T-helper 2 cell (primary cell): ENCODE measurements at regions not wholly inside any gene's neighbourhood (a gene's known extent, or its start where the extent isn't known, plus 50 kb on each side); places are given as distances from the start of the nearest gene placed in this dataset.
"Not testable (repeated sequence)": the region's sequence is repeated elsewhere in the genome, so short reads cannot be mapped to it uniquely, and the experiment has no call there.

Experiments used
- DNase-seq, 5 experiments: peaks; one replicate each; pipeline versions ENCODE4 v3.0.0 to v3.0.0-alpha.2; 2012 to 2022

DNA sequence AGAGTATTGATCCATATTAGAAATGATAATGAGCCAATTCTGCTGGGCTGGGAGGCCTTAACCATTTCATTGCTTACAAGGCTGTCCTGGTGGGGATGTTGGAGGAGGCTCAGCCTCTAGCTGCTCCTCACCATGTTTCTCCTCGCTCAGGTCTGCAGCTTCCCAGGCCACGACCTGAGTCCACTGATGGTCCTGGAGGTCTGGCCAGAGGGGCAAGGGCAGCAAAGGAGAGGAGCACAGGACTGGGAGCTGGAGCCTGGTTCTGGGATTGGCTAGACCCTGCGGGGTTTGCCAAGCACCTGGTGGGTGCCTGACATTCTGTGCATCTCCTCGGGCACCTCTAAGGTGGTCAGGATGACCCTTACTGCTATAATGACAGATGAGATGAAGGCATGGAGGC is 92.6 kb downstream of the KIF26A start:
- no peak for DNase-seq

DNA sequence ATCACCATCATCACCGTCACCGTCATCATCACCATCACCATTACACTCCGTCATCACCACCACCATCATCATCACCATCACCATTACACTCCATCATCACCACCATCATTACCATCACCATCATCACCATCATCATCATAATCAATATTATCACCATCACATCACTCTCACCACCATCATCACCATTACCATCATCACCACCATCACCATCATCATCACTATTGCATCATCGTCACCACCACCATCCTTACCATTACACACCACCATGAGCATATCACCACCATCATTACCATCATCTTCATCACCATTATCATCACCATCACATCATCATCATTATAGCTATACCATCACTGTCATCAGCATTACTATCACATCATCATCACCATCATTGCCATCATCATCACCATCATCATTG is 93.7 kb downstream of the KIF26A start:
- no peak for DNase-seq

DNA sequence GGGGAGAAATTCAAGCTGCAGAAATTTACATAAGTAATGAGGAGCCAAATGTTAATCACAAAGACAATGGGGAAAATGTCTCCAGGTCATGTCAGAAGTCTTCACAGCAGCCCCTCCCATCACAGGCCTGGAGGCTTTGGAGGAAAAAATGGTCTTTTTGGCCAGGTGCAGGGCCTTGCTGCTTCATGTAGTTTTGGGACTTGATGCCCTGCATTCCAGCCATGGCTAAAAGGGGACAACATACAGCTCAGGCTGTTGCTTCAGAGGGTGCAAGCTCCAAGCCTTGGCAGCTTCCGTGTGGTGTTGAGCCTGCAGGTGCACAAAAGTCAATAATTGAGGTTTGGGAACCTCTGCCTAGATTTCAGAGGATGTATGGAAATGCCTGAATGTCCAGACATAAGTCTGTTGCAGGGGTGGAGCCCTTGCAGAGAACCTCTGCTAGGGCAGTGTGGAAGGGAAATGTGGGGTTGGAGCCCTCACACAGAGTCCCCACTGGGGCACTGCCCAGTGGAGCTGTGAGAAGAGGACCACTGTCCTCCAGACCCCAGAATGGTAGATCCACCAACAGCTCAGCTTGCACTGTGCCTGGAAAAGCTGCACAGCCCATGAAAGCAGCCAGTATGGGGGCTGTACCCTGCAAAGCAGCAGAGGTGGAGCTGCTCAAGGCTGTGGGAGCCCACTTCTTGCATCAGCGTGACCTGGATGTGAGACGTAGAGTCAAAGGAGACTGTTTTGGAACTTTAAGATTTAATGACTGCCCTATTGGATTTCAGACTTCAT is 95.8 kb downstream of the KIF26A start:
- not testable (repeated sequence) for DNase-seq

DNA sequence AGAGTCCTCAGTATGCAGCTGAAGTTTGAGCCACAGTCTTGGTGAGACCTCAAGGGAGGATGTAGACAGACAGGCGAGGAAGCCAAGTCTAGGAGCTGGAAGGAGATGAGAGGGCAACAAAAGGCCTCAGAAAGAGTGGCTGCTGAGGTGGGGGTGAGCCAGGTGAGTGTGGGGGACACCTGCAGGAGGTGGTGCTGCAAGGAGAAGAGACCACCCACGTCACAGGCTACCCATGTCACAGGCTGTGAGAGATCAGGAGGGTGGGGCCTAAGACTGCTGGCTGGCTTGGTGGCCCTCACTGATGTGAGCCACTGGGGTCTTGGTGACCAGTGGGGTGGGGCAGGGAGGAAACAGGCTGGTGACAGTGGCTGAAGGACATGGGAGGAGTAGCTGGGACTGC is 97.3 kb downstream of the KIF26A start:
- DNase-seq: no peak

DNA sequence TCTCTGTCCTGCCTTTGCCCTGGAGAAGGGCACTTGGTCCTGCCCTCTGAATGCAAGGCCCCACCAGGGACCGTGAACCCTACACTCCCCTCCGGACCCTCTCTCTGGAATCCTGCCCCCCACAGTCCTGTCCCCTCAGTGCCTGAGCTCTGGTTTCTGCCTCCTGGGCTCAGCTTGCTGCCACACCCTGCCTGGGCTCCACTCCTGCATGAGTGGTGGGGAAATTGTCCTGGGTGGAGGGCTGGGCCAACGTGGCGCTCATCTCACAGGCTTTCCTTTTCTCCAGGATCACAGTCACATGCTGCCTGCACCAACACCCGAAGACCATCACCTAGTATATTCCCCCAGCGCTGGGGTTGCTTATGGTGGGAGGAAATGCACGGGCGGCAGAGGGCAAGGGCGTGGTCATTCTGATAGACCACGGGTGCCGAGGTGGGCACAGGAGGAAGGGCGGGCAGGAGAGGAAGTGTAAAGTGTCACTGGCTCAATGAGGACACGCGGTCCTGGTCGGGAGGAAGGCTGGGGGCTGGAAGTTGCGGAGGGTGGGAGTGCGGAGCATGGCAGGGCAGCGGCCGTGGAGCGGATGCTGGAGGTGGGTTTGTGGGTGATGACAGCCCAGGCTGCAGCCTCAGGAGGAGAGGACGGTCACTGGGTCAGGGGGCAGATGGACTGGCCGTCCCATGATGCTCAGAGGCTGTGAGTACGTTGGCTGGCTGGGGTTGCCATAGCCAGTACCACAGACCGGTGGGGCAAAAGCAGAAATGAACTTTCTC is 99.5 kb downstream of the KIF26A start:
- DNase-seq: no peak

DNA sequence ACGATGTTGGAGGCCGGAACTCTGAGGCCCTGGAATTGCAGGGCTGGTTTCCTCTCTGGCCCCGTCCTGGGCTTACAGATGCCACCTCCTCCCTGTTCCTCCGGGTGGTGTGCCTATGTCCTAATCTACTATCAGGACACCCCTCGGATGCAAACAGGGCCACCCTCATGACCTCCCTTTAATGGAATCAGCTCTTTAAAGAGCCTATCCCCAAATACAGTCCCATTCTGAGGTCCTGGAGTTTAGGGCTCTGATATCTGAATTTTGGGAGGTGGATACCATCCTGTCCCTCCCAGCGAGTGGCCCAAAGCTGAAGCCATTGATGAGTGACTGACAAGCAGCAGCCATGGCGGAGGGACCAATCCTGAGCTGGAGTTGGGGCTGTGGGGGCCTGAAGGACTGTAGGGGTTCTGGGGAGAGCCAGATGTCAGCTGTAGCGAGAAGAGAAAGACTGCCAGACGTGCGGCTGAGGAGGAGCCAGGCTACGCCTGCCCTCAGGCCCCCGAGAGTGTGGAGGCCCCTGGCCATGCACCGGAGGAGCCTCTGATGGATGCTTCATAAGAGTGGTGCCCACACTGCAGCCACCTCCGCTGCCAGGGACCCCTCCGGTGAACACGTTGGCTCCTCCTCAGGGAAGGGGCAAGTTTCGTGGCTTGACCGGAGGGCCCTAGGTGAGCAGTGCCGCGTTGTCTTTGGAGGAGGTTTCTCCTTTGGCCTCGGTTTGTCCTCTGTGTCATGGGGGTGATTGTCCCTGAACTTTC is 100.2 kb downstream of the KIF26A start:
- no peak for DNase-seq

DNA sequence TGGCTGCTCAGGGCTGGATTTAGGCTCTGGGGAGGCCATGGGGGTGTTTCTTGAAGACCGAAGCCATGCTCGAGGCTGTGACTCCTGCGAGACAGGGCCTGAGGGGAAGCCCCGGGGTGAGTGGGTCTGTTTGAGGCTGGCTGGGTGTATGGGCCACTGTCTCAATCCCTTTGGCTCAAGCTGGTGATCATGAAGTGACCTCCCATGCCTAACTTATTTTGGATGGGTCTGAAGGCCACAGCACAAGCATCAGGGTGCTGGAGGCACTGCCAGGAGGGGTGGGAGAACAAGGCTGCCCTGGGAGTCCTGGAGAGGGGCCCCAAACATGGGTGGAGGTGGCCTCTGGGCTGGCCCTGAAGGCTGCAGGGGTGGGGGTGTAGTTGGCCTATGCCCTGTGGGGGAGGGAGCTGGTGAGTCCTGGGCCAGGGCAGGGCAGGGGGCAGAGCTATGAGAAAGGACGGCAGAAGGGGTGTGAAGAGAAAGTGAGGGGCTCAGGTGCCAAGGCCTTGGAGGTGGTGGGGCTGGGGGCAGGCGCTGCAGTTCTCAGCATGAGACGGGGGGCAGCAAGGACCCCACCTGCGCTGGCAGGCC is 100.9 kb downstream of the KIF26A start:
- no peak for DNase-seq

DNA sequence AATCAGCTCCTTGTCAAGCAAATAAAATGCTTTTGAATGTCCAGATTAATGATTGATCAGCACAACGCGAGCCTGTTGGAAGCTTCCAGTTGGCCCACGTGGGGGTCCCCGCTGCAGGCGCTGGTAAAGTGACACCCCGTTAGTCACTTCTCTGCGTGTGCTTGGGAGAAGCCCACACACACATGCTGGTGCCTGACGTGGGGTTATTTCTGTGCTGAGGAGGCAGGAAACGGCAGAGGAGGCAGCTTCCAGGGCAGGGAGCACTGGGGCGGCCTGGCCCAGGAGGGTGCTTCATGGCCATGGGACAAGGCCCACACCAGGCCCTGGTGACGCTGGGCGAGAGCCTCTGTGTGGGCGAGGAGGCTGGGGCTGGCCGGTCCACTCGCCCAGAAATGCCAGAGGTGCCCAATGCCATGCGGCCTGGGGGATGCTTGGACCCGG is 101.5 kb downstream of the KIF26A start:
- peak in 1 of 5 experiments; percentile 0 for DNase-seq

DNA sequence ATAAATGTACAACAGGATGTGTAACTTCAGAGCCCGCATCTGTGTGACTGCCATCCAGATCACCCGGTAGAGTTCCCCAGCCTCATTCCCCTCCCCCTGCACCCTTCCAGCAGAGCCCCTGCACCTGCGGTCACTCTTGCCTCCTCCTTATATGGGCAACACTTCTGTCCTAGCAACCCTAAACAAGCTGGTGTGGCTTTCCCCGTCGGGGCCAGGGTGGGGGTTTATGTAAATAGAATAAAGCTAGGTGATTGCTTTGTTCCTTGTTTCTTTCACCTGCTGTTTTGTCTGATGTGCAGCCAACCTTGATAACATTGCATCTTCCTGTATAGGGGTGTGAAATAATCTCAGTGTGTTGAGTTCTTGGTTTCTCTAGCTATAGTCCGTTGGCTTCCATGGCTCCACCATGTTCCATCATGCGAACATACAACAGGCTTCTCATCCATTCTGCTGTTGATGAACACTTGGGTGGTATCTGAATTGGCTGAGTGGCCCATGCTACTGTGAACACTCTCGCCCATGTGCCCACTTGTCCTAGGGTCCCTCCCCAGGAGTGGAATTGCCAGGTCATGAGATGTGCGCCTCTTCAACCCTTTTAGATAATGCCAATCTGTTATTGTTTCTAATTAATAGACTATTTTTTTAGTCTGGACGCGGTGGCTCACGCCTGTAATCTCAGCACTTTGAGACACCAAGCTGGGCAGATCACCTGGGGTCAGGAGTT is 102.2 kb downstream of the KIF26A start:
- DNase-seq: no peak

DNA sequence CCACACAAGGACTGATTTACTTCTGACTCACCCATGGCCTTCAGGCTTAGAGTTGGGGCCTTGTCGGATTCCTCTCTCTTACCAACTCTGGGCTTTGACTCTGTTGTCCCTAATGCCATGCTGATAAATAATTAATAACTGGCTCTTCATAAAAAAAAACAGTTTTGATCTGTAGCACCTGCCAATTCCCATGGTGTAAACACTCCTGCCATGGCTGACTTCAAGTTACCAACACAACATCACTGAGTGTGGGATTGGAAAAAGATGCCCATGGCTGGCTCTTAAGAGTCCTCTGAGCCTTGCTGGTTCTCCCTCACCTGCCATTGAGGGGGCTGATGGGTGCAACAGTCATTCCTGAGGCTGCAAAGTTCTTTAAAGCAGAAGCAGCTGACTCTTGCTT is 104.8 kb downstream of the KIF26A start:
- no peak for DNase-seq

DNA sequence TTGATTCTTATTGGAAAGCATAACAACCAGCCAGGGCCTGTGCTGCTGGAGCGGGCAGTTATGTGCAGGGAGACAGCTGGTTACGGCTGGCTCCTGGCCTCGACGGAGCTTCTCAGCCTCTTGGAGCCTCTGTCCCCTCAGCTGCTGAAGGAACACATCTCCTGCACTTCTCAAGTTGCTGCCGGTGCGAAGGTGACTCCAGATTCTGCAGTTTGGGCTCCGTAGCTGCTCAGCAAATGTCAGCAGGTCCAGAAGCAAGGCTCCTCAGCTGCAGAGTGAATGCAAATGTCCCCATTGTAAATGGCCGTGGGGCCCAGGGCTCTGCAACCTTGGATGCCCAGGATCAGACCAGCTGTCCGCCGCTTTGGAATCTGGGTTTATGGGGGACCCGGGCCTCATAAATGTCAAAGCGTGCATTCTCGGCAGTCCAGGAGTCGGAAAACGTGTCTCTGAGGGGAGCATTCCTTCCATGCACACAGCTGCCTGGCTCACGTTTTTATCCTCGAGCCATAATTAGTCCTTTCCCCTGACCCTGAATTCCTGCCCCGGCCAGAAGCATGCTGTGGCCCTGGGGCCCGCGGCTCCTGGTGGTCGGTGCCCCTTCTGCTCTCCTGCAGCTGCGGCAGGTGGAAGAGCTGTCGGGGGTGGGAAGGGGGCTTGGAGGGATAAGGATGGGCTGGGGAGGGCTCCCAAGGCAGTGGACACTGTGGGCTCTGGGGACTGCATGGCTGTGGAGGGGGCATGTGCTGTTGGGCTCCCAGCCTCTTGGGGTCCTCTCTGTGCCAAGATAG is 106.0 kb downstream of the KIF26A start:
- no peak for DNase-seq

DNA sequence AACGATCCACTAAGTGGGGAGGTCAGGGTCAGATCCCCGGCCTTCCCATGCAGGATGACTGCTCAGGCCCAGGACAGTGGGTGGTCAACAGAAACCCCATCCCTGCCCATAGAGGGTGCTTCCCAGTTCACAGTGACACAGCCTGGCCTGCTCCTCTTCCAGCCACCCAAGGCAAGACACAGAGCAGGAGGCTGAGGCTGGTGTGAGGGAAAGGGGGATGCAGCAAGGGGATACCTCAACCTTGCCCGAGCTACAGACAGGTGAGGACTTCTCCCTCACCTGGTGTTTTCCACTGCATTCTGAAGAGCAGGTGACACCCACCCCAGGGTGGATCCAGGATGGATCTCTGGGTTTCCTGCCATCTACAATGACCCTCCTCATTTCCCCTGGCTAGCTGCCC is 106.7 kb downstream of the KIF26A start:
- no peak for DNase-seq

DNA sequence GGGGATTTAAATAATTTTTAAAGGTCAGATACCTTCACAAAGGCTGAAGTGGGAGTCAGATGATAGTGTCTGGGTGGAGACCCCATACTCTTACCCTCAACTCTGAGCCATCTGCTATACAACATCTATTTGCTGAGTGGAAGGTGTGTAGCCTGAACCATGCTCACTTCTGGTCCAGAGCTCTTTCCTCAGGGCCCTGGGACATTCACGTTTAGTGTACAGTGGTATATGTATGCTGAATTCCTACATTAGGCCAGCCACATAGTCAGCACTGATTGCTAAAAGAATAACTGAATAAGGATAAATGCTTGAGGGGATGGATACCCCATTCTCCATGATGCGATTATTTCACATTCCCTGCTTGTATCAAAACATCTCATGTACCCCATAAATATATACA is 107.3 kb downstream of the KIF26A start:
- DNase-seq: no peak

DNA sequence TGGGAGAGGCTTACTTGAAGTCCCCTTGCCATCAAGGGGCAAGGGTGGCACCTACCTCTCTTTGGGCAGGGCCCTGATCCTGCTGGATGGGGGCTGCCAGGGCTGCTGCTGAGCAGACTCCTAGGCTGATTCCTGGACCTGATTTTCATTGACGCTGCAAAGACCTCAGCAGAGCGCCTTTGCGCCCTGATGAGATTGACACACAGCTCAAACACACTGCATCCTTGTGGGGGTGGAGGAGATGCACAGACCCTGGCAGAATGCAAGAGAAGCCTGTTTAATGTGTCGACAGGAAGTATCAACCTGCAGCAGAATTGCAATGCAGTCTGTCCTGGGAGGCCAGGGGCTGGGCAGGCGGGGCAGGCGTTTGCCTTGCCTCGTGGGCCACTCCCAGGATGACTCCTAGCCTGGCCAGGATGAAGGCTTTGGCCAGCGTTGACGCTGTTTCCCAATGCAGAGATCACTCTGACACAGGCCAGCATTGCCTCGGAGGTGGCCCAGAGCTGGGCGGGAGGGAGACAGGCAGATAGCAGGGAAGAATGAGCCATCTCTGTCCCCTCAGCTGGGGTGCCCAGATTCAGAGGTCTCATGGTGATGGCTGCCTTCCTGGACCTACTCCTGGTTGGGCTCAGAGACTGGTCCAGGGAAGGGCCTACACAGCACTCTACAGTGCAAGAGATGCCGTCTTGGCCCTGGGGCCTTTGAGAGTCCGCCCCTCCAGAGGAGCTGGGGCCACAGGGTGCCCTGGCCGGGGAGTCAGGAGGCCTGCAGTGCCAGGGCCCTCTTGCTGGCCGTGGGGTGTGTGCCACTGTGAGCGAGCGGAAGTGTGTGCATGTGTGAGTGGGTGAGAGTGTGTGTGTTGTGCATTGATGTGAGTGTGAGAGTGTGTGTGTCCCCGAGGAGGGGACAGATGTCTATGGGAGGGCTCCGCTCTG is 108.3 kb downstream of the KIF26A start:
- no peak for DNase-seq

DNA sequence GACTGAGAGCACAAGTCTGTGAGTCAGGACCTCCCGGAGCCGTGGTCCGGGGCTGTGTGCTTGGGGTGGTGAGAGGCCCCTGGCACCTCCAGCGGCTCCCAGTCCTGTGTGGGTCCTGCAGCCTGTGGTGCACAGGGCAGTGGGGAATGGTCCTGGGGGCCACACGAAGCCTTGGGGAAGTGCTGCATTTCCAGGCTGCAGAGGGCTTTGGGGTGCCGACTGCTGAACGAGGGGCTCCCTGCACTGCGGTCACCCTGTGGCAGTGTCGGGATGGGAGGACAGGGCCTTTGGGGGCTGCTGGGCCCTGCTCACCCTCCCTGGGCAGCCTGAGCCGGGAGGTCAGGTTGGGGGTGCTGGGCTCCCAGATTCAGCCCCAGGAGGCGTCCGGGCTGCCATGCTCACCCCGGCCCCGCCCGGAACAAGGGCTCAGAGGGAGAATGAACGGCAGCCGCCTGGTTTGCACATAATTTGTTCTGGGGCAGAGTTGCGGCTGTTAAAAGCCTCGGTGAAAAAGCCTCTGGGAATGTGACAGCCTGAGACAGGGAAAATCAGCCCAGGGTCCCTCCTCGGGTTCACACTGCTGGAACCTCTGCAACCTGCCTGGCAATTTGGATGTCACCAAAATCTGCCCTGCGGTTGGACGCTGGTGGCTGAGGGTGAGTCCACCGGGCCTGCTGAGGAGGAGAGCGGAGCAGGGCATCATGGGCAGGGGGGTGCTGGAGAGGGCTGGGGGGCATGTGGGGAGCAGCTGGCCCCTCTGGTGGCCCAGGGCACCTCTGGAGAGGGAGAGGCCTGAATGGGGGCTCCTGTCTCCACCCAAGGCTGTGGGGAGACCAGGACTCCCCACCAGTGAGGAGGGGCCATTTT is 109.2 kb downstream of the KIF26A start:
- DNase-seq: no peak

DNA sequence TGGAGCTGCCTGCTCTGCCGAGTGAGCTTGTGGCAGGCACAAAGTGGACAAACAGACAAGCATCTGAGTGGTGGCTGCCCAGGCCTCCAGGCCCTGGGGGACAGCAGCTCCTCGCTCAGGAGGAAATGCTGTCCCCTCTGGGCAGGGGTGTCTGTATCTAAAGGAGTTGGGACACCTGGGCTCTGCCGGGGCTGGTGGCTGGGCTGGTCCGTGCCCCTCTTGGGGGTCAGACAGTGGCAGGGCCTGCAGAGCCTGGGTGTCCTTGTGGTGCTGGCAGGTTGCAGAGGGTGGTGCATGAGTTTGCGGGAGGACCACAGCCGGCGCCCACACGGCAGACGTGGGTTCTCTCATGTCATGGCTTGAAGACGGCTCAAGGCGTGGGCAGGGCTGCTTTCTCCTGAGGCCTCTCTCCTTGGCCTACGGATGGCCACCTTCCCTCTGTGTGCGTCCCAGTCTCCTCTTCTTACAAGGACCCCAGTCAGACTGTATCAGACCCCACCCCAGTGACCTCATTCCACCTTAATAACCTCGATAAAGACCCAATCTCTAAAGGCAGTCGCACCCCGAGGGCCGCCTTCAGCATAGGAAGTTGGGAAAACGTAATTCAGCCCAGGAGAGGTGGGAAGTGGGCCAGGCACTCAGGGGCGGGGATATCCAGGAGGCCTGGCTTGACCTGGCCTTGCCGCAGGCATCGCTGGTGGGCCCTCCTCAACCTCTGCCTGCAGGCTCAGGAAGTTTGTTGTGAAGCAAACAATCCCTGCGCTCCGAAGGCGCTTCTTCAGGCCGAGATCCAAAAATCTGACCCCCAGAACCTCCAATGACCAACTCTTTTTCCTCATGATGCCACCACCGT is 110.0 kb downstream of the KIF26A start:
- no peak for DNase-seq

DNA sequence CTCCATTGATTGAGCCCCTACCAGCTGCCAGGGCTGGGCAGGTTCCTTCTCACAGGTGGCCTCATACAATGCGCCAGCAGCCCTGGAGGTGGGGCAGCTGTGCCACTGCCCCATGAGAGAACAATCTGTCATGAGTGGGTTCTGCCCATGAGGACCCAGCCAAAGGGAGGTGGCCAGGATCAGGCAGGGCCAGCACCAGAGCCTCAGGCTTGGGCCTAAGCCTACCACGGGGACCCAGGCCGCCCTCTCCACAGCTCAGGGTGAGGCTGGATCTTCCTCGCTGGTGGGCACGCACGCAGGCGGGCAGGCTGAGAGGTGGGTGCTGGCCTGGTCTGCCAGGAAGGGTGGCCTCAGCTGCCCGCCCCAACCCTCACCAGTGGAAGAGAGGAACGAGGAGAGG is 110.7 kb downstream of the KIF26A start:
- DNase-seq: no peak

DNA sequence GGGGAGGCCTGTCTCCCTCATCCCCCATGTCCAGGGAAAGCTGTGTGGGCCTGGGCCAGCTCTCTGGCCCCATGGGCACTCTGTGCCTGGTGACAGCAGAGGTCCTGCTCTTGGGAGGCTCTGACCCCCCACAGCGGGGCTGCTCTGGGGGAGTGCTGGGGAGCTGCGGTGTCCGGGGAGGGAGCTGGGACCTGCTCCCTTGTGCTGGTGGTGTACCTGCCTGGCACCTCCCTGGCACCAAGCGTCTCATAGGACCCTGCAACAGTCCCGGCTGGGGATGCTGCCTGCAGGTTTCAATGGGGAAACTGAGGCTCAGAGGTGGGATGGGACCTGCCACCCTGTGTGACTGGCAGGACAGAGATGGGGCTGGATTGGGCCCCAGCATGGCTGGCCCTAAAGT is 111.3 kb downstream of the KIF26A start:
- no peak for DNase-seq
